ENCODE measurements at regions not wholly inside any gene's neighbourhood (a gene's known extent, or its start where the extent isn't known, plus 50 kb on each side); places are given as distances from the start of the nearest gene placed in this dataset.

DNA sequence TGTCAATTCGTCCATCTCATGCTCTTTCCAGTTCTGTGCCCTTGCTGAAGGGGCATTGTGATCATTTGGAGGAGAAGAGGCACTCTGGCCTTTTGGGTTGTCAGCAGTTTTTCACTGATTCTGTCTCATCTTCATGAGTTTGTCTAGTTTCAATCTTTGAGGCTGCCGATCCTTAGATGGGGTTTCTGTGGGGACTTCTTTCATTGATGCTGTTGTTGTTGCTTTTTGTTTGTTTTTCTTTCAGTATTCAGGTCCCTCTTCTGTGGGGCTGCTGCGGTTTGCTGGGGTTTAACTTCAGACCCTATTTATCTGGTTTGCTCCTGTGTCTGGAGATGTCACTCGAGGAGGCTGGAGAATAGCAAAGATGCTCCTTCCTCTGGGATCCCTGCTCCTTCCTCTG, 224.3 kb downstream of the JRKL start:
- DNase-seq (ENCODE audit: low spot score) = no peak

DNA sequence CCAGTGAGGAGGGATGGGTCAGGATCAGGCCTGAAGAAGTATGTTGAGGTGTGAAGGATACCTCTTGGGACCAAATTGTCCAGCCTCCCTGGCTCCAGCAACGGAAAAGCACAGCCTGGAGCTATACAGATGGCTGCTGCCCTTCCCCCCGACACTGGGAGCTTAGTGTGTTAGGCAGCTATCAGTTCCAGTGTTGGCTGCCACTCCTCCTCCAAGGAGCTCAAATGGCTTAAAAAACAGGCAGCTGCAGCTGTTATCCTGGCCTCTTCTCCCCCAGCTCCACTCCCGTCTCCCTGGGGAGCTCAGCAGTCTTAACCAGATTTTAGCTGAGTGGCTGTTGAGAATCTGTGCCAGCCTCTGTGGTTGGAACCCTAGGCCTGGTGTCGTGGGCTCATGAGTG, 225.0 kb downstream of the JRKL start:
- no peak for DNase-seq (ENCODE audit: low spot score)

DNA sequence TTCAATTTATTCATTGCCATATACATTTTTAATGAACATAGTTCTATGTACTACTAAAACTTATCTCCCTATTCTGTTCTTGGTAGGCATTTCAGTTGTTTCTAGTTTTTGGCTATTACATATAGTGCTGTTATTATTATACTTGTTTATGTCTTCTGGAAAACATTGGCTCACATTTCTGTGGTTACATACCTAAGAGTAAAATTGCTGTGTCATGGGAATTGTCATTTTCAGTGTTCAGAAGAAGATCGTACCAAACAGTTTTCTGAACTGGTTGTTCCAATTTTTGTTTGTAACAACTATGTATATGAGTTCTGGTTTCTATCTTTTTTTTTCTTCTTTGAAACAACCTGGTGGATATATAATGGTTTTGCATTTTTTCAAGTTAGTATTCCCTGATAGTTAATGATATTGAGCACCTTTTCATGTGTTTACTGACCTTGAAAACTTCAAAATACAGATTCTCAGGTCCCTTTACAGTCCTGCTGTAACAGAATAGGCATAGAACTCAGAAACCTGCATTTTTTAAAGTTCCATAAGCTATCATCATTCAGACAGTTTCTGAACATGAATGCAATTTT, 230.7 kb downstream of the JRKL start:
- DNase-seq (ENCODE audit: low spot score) = no peak

DNA sequence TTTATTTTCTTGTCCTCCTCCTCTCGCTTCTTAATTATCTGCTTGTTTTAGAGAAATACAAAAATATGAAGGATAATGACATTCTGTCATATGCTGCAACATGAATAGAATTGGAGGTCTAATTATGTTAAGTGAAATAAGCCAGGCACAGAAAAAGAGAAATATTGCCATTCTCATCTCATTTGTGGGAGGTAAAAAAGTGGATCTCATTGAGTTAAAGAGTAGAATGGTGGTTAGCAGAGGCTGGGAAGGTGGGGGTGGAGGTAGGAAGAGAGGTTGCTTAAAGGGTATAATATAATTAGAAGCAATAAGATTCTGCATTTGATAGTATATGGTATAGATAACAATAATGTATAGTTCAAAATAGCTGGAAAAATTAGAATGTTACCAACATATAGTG, 231.3 kb downstream of the JRKL start:
- DNase-seq (ENCODE audit: low spot score) = no peak

DNA sequence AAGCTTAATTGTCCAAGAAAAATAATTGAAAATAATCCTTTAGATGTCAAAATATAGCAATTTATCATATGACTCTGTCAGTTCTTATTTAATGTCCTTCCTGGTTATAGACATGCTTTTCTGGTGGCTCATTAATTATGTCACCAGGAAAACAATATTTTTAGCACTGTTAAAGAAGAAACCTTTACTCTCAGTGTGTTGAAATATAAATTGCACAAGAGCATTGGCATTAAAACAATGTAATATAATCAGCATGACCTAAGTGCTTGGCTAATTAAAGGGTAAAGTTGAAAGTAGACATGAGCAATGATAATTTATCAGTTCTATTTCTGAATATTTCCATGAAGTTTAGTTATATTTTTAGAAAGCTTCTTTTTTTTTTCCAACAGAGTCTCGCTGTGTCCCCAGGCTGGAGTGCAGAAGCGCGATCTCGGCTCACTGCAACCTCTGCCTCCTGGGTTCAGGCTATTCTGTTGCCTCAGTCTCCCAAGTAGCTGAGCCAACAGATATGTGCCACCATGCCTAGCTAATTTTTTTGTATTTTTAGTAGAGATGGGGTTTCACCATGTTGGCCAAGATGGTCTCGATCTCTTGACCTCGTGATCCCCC, 232.3 kb downstream of the JRKL start:
- DNase-seq (ENCODE audit: low spot score) = no peak

DNA sequence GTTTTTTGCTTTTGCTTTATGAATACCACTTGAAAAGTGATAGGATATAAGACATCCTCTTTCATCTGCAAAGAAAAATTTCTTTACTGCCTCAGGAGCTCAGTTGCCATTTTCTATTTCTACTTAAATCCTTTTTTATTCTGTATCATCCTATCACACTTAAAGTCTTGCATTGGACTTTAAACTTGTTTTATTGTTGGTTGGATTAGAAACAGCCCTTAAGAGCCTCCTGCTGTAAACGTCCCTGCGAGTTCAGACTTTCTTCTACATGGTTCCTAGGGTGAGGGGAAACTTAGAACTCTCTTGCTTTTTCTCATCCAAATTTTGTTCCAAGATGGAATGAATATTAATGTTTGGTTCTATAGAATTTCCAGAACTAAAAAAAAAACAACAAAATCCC, 234.3 kb downstream of the JRKL start:
- DNase-seq (ENCODE audit: low spot score) = no peak

DNA sequence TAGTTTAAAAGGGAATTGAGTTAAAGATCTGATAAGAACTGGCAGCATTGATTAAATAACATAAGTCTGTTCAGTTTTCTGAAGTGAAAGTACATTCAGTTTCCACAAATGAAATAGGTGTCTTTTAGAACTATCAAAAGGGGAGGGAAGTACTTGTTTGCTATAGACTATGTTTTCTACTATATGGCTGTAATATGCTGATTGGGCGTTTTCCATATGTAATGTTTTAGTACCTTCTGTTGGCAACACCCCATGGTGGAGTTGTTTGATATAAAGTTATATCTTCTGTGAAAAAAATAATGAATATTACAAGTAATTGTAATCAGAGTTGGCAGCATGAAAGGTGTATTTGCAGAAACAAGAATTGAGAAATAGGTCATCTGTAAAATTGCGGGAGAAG, 237.6 kb downstream of the JRKL start:
- DNase-seq (ENCODE audit: low spot score) = no peak

DNA sequence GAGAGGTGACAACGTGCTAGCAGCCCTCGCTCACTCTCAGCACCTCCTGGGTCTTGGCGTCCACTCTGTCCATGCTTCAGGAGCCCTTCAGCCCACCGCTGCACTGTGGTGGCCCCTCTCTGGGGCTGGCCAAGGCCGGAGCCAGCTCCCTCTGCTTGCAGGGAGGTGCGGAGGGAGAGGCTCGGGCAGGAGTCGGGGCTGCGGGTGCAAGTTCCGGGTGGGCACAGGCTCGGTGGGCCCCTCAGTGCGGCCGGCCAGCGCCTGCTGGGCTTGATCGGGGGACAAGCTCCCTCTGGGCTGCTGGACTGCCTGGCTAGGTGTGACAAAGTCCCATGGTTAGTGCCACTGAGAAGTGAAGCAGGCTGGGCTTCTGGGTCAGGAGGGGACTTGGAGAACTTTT, 245.8 kb downstream of the JRKL start:
- no peak for DNase-seq (ENCODE audit: low spot score)

DNA sequence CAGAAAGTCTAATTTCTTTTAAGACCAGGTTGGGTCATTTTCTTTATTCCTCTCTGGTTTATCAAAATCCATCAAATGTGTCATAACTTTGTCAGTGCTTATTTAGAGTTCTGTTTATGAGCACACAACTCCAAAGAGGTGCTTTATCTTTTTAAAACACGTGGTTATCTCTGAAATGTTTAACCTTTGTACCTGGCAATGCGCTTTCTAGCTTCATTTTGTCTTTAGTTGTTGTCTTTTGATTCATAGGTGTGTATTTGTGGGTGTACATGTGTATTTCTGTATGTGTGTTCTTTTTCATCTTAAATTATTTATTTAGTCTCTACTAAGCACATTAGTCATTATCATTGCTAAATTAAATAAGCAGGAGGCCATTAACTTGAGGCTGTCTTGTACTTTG, 251.4 kb downstream of the JRKL start:
- no peak for DNase-seq (ENCODE audit: low spot score)

DNA sequence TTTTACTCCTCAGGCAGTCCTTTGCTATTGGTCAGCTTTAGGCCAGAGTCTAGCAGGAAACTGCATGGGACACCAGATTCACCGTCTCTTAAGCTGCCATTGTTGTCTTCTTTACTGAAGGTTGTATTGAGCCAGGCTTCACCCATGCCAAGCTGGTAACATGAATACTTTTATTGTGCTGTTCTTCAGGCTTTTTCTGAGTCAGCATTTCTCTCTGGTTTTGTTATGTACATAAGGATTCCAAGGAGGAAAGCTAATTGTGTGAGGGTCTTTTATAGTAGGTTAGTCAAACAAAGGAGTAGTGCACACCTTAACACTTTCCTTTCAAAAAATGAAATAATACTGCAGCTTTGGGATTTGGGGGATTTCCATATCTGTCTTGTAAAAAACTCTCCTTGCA, 252.8 kb downstream of the JRKL start:
- DNase-seq (ENCODE audit: low spot score) = no peak

DNA sequence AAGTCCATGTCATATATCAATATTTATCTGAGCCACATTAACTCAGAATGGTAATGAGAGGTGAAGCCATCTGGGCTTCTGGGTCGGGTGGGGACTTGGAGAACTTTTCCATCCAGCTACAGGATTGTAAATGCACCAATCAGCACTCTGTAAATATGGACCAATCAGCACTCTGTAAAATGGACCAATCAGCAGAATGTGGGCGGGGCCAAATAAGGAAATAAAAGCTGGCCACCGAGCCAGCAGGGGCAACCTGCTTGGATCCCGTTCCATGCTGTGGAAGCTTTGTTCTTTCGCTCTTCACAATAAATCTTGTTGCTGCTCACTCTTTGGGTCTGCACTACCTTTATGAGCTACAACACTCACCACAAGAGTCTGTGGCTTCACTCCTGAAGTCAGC, 253.4 kb downstream of the JRKL start:
- DNase-seq (ENCODE audit: low spot score) = no peak

DNA sequence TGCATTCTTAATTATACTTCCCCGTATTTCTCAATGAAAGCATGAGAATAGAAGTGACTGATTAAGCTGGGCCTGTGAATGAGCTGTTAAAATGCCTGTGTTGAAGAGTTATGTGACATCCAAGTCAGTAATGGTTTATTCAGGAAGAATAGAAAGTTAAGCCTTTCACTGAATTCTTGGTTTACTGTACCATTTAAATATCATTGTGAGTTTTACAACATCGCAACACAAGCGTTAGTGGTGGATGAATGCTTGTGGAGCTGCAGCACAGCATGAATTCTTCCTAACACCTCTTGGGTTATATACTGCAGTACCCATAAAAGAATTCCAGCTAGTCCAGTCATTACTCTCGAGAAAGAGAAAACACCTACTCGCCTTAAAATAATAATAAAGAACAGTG, 257.8 kb downstream of the JRKL start:
- no peak for DNase-seq (ENCODE audit: low spot score)

DNA sequence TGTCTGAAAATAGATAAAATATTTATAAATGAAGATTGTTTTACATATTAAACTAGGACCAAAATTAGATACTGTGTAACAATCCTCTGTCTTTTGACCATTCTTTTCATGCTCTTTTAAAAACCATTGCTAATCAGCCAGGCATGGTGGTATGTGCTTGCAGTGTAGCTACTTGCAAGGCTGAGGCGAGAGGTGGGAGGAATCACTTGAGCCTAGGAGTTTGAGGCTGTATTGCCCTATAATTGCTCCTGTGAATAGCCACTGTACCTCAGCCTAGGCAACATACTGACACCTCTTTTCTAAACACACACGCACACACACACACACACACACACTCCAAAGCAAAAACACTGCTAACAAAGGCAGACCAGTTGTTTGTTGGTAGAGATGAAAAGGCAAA, 259.2 kb downstream of the JRKL start:
- DNase-seq (ENCODE audit: low spot score) = no peak

DNA sequence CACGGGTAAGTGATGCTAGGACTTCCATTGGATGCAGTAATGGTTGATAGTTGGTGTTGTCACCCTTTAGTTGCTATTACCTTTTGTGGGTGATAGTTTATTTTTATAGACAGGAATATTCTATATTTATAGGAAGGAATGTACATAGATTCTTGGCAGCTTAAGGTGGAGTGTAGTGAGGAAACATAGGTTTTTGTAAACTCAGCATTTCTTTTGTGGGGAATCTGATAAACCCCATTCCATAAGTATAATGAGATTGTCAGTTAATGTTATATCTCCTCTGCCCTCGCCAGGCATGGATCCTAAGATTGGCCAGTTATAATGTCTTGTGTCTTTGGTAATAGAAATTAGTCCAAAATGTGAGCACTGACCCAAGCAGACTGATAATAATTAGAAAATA, 262.7 kb downstream of the JRKL start:
- DNase-seq (ENCODE audit: low spot score) = no peak

DNA sequence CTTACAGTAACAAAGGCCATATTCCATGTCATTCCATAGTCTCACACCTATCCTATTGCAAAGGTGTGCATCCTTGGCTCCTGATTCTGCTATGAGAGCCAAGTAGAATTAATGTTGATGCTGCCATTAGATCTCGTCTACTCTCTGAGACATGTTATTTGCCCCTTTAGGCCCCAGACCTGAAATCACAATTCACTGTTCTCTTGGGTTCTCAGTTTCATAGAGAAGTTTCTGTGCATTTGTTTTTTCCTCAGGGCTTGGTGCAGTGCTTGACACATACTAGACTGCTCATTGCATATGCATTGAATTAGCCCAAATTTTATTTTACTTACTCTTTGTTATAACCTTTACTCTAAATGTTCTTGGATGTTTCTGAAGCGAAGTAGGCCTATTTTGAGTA, 265.7 kb downstream of the JRKL start:
- DNase-seq (ENCODE audit: low spot score) = no peak

DNA sequence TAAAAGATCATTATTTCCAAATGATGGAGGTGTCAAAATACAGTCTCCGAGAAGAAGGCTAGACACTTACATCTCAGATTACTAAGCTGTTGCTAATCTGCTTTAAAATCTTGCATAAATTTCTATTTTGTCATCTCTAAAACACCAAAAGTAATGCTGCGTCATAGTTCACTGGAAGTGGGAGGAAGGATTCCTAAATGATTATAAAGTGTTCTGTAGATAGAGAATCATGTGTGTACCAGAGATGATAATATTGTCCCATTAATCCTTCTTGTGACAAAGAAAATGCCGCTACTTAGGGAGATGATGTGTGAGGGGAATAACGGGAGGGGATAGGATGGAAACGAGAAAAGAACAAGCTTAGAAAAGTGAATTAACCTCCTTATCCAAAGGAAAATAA, 268.6 kb downstream of the JRKL start:
- no peak for DNase-seq (ENCODE audit: low spot score)

DNA sequence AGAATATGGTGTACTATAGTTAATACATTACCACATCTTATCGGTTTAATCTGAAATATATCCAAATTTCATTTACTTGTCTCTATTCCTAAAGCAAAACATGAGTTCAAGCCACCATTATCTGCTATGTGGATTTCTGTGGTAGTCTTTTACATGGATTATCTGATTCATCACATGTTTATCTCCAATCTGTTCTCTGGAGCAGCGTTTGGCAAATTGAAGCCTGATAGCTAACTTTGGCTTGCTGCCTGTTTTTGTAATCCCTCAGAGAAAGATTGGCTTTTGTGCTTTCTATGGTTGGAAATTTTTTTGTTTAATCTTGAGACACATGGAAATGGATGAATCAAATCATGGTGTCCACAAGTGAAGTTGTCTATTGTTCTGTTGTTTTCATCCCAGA, 274.3 kb downstream of the JRKL start:
- DNase-seq (ENCODE audit: low spot score) = no peak

DNA sequence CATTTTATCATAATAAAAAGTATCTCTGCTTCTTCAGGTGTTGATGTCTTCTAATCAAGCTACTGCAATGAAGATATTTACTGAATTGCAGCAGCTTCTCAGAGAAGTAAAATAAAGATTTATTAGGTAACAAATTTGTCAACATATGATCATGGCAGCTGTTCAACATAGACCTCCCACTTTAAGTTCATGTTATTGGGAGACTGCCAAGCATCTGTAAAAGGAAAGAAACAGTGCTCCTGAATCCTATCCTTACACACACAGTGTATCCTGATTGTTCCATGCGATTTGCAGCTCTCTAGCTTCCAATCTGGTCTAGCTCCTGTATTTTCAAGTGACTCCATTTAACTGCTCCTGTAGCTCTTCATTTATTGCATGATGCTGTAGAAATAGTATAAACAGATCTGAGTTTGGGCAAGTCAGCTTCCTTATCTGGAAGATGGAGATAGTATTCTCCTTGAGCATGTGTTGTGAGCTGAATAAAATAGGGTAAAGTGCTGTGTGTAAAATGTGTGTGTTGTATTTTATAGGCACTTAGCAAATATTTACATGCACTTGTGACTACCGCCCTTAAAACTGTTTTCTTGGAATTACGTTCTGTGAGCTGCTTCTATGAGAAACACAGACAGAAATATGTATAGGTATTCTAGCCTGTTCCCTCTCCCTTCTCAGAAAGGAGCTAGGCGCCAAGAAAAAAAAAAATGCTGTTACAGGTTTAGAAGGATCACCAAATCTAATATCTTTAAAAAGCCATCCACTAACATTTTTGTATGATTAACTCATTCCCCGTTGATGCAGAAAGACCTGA, 290.6 kb downstream of the JRKL start:
- DNase-seq (ENCODE audit: low spot score) = no peak

DNA sequence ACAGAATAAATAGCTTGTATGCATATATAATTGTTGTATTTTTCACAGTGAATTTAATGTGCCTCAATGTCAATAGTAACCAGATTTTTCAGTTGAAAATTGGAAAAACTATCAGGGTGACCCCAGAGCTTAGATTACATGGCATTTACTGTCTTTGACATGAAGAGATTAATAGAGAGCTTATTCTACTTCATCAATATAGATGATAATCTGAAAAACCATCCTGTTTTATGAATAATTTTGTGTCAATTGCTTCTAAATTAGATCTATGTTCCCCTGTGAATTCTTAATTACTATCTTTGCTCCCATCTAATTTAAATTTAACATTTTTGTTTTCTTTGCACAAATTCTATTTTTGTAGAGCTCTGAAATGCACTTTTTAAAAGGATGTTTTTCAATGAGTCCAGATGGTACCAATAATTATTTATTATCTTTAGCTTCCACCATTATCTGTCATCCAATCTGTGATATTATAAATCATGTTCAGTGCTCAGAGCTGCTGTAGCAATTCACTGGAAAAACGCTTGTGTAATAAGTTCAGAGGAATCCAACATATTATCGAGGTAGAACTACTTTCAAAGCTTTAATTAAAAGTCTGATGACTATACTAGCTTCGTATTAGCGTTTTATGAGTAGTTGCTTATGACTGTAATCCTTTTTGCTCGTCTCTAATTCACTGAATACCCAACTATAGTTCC, 291.4 kb downstream of the JRKL start:
- DNase-seq (ENCODE audit: low spot score) = no peak

DNA sequence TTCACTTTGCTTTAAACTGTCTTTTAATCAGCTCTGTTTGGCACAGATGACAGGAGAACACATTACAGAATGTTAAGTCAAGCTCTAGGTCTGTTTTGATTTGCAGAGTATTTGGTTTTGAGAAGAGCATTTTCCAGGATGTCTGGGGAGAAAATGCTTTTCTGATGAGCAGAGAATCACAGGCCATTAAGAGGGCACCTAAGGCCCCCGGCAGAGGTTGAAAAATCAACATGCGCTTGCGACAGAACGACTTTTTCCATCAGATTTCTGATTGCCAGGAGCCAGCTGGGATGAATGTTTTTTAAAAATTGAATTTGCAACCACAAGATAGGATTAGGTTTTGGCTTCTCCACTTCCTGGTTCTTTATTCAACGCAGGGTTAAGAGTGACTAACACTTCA, 304.5 kb downstream of the JRKL start:
- no peak for DNase-seq (ENCODE audit: low spot score)

DNA sequence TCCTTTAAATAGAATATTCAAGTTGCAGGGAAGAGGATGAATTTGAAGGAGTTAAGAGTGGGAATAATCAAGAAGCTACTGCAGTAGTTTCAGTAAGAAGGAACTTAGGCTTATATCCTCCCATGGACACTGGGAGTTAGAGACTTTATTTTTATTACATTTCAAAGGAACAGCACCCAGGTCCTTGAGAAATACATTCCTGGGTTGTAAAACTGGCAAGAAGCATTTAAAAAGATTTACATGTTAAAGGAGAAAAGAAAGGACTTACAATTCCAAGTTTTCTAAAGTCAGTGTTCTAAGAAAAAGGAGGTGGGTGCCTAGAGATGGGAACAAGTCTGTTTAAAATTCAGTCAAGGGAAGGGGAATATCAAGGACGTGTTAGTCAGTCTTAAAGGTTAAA, 306.9 kb downstream of the JRKL start:
- DNase-seq (ENCODE audit: low spot score) = no peak

DNA sequence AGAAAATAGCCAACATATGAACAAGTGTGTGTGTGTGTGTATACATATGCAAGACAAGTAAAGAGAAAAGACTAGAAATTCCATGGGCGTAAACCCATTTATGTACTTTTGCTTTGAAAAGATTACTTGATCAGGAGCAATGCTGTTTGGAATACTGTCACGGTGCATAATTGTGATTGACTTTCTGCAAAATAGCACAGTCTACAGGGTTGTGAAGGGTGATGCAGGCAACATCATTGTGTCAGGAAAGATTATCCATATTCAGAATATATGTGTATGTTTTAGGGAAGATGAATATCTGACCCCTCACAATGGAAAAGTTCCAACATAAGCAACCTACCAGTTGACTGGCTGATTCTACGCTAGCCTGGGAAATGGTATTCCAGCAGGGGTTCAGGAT, 307.7 kb downstream of the JRKL start:
- DNase-seq (ENCODE audit: low spot score) = no peak

DNA sequence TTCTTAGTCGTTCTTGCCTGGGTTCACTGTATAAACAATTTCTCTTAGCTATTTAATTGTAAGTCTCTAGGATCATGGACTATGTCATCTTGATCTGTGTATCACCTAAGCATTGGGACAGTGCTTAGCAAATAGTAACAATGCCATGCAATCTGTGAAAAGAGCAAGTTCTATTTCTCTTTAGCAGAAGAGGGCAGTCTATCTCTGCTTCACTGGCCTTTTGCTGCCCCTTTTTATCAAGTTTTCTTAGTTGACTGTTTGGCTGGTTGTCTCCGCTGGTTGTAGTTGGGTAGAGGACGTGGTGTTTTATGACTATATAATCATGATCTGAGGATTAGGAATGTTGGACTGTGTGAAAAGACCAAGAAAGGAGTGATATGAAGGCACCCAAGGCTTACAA, 315.0 kb downstream of the JRKL start:
- DNase-seq (ENCODE audit: low spot score) = no peak

Data from mucosa of gallbladder (tissue), 1 donor.